ENCODE measurements at regions not wholly inside any gene's neighbourhood (a gene's known extent, or its start where the extent isn't known, plus 50 kb on each side); places are given as distances from the start of the nearest gene placed in this dataset.

DNA sequence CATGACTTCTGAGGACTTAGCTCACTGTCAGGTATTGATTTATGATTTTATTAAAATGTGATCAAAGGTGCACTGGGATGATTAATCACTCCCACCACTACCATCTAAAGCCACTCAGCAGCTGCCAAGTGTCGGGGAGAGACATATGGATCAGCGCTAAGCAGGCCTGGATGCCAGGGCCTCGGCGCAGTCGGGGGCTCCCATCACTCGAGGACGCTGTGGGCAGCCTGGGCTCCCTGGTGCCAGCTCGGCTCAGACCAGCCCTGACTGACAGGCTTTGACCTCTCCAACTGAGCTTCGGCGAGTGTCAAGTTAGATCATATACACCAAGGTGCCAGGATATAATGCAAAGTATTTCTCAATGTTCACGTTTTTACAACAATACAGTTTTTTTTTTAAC, 267.7 kb downstream of the ACTR3B start:
- H3K36me3 ChIP-seq (ENCODE audit: insufficient read depth, insufficient read length, low read length): no peaks in the 10 kb centered on the region
- TF ChIP-seq ZNF274 (IDR thresholded peaks at IDR 0.05; ENCODE audit: low read depth, low read length): no peak
- no peak for TF ChIP-seq SUZ12 (IDR thresholded peaks at IDR 0.05; ENCODE audit: extremely low read depth, insufficient read depth, insufficient read length)
- TF ChIP-seq YY1 (IDR thresholded peaks at IDR 0.05; ENCODE audit: insufficient read depth, insufficient read length): no peak
- H3K9ac ChIP-seq (ENCODE audit: insufficient read length, low read depth): no peak overlapping the region
- DNase-seq (ENCODE audit: low read depth, low spot score): no peak
- no peaks in the 10 kb centered on the region for H3K27me3 ChIP-seq (ENCODE audit: insufficient read depth, insufficient read length)
- no peak overlapping the region for H3K4me3 ChIP-seq (ENCODE audit: insufficient read length, low read depth)
- peaks cover 3% of the 10 kb centered on the region for H3K4me1 ChIP-seq (ENCODE audit: insufficient read depth, insufficient read length)
- H3K9me3 ChIP-seq (ENCODE audit: insufficient read depth, low read length): no peaks in the 10 kb centered on the region

GRCh38 chr7:153027904-153028303, 268.4 kb downstream of the ACTR3B start:
- no peak for TF ChIP-seq SUZ12 (IDR thresholded peaks at IDR 0.05; ENCODE audit: extremely low read depth, insufficient read depth, insufficient read length)
- no peak for TF ChIP-seq YY1 (IDR thresholded peaks at IDR 0.05; ENCODE audit: insufficient read depth, insufficient read length)
- TF ChIP-seq ZNF274 (IDR thresholded peaks at IDR 0.05; ENCODE audit: low read depth, low read length): no peak
- no peak overlapping the region for H3K4me3 ChIP-seq (ENCODE audit: insufficient read length, low read depth)
- no peaks in the 10 kb centered on the region for H3K9me3 ChIP-seq (ENCODE audit: insufficient read depth, low read length)
- no peaks in the 10 kb centered on the region for H3K36me3 ChIP-seq (ENCODE audit: insufficient read depth, insufficient read length, low read length)
- peaks cover 3% of the 10 kb centered on the region for H3K4me1 ChIP-seq (ENCODE audit: insufficient read depth, insufficient read length)
- H3K27me3 ChIP-seq (ENCODE audit: insufficient read depth, insufficient read length): no peaks in the 10 kb centered on the region
- H3K9ac ChIP-seq (ENCODE audit: insufficient read length, low read depth): no peak overlapping the region
- DNase-seq (ENCODE audit: low read depth, low spot score): no peak

- H3K4me3 ChIP-seq (ENCODE audit: insufficient read length, low read depth): no peak overlapping the region
- H3K4me1 ChIP-seq (ENCODE audit: insufficient read depth, insufficient read length): no peaks in the 10 kb centered on the region
- no peaks in the 10 kb centered on the region for H3K27me3 ChIP-seq (ENCODE audit: insufficient read depth, insufficient read length)
- TF ChIP-seq YY1 (IDR thresholded peaks at IDR 0.05; ENCODE audit: insufficient read depth, insufficient read length): no peak
- no peak for TF ChIP-seq SUZ12 (IDR thresholded peaks at IDR 0.05; ENCODE audit: extremely low read depth, insufficient read depth, insufficient read length)
- no peak for TF ChIP-seq ZNF274 (IDR thresholded peaks at IDR 0.05; ENCODE audit: low read depth, low read length)
- H3K36me3 ChIP-seq (ENCODE audit: insufficient read depth, insufficient read length, low read length): no peaks in the 10 kb centered on the region
- no peak overlapping the region for H3K9ac ChIP-seq (ENCODE audit: insufficient read length, low read depth)
- no peaks in the 10 kb centered on the region for H3K9me3 ChIP-seq (ENCODE audit: insufficient read depth, low read length)
- DNase-seq (ENCODE audit: low read depth, low spot score): no peak
Observed at GRCh38 chr7:153030976-153031375, 271.4 kb downstream of the ACTR3B start.

- Histone ChIP-seq H3K27me3 (ENCODE audit: insufficient read depth, insufficient read length) (no peaks in the 10 kb centered on the region), H3K9me3 (ENCODE audit: insufficient read depth, low read length) (no peaks in the 10 kb centered on the region; the same call in 1 of the 2 replicates), H3K4me1 (ENCODE audit: insufficient read depth, insufficient read length) (no peaks in the 10 kb centered on the region), H3K4me3 (ENCODE audit: insufficient read length, low read depth) (no peak overlapping the region), H3K9ac (ENCODE audit: insufficient read length, low read depth) (no peak overlapping the region), H3K36me3 (ENCODE audit: insufficient read depth, insufficient read length, low read length) (no peaks in the 10 kb centered on the region)
- TF ChIP-seq ZNF274 (IDR thresholded peaks at IDR 0.05; ENCODE audit: low read depth, low read length): no peak
- TF ChIP-seq YY1 (IDR thresholded peaks at IDR 0.05; ENCODE audit: insufficient read depth, insufficient read length): no peak
- TF ChIP-seq SUZ12 (IDR thresholded peaks at IDR 0.05; ENCODE audit: extremely low read depth, insufficient read depth, insufficient read length): no peak
- DNase-seq (ENCODE audit: low read depth, low spot score): no peak
Observed at GRCh38 chr7:153034791-153035190, 275.2 kb downstream of the ACTR3B start.

DNA sequence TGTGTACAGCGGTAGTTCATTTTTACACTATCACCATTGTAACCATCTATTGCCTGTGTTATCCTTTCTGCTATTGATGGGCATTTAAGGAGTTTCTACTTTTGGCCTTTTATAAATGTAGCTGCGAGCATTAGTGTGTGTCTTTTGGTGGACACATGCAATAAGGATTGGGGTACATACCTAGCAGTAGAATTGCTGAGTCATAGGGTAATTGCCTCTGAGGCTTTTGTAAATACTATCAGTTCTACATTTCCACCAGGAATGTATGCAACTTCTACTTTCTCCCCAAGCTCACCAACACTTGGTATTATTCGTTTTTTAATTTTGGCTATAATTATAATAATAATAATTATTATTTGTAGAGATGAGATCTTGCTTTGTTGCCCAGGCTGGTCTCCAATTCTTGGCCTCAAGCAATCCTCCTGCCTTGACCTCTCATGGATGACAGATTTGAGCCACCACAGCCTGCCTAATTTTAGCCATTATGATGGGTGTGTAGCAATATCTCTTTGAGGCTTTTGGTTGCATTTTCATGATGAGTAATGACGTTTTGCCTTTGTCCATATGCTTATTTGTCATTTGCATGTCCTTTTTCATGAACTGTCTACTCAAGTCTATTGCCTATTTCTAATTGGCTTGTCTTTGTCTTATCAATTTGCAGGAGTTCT, 277.0 kb downstream of the ACTR3B start:
- Histone ChIP-seq H3K4me3 (ENCODE audit: insufficient read length, low read depth) (no peak overlapping the region), H3K9ac (ENCODE audit: insufficient read length, low read depth) (no peak overlapping the region), H3K27me3 (ENCODE audit: insufficient read depth, insufficient read length) (no peaks in the 10 kb centered on the region), H3K9me3 (ENCODE audit: insufficient read depth, low read length) (no peaks in the 10 kb centered on the region; the same call in 1 of the 2 replicates), H3K36me3 (ENCODE audit: insufficient read depth, insufficient read length, low read length) (no peaks in the 10 kb centered on the region), H3K4me1 (ENCODE audit: insufficient read depth, insufficient read length) (no peaks in the 10 kb centered on the region)
- no peak for DNase-seq (ENCODE audit: low read depth, low spot score)
- TF ChIP-seq YY1 (IDR thresholded peaks at IDR 0.05; ENCODE audit: insufficient read depth, insufficient read length): no peak

GRCh38 chr7:153043440-153043839, 283.9 kb downstream of the ACTR3B start:
- TF ChIP-seq SUZ12 (IDR thresholded peaks at IDR 0.05; ENCODE audit: extremely low read depth, insufficient read depth, insufficient read length): no peak
- TF ChIP-seq ZNF274 (IDR thresholded peaks at IDR 0.05; ENCODE audit: low read depth, low read length): no peak
- no peak for TF ChIP-seq YY1 (IDR thresholded peaks at IDR 0.05; ENCODE audit: insufficient read depth, insufficient read length)
- Histone ChIP-seq H3K9me3 (ENCODE audit: insufficient read depth, low read length) (no peaks in the 10 kb centered on the region), H3K4me3 (ENCODE audit: insufficient read length, low read depth) (no peak overlapping the region), H3K36me3 (ENCODE audit: insufficient read depth, insufficient read length, low read length) (no peaks in the 10 kb centered on the region), H3K4me1 (ENCODE audit: insufficient read depth, insufficient read length) (no peaks in the 10 kb centered on the region), H3K9ac (ENCODE audit: insufficient read length, low read depth) (no peak overlapping the region), H3K27me3 (ENCODE audit: insufficient read depth, insufficient read length) (no peaks in the 10 kb centered on the region)
- DNase-seq (ENCODE audit: low read depth, low spot score): no peak

- Histone ChIP-seq H3K9me3 (ENCODE audit: insufficient read depth, low read length) (no peaks in the 10 kb centered on the region), H3K27me3 (ENCODE audit: insufficient read depth, insufficient read length) (no peaks in the 10 kb centered on the region), H3K36me3 (ENCODE audit: insufficient read depth, insufficient read length, low read length) (no peaks in the 10 kb centered on the region), H3K4me3 (ENCODE audit: insufficient read length, low read depth) (no peak overlapping the region), H3K4me1 (ENCODE audit: insufficient read depth, insufficient read length) (no peaks in the 10 kb centered on the region), H3K9ac (ENCODE audit: insufficient read length, low read depth) (no peak overlapping the region)
- DNase-seq (ENCODE audit: low read depth, low spot score): no peak
- TF ChIP-seq YY1 (IDR thresholded peaks at IDR 0.05; ENCODE audit: insufficient read depth, insufficient read length): no peak
- no peak for TF ChIP-seq SUZ12 (IDR thresholded peaks at IDR 0.05; ENCODE audit: extremely low read depth, insufficient read depth, insufficient read length)
- no peak for TF ChIP-seq ZNF274 (IDR thresholded peaks at IDR 0.05; ENCODE audit: low read depth, low read length)
Observed at GRCh38 chr7:153044981-153045380, 285.4 kb downstream of the ACTR3B start.

All from NT2/D1 (cell line).